Osteoblast (primary cell): ENCODE measurements at regions not wholly inside any gene's neighbourhood (a gene's known extent, or its start where the extent isn't known, plus 50 kb on each side); places are given as distances from the start of the nearest gene placed in this dataset.

Experiments used
- DNase-seq: peaks from one replicate; pipeline ENCODE4 v3.0.0; 2011; ENCODE audit warnings: low spot score, mixed read lengths; ENCODE audit not compliant: insufficient read length; ENCODE audit errors: missing footprints
- H2AFZ ChIP-seq: 2 replicates; pipeline ENCODE4 v1.6.0; 2011; ENCODE audit warnings: mild to moderate bottlenecking, low read length
- H3K27ac ChIP-seq: 2 replicates; pipeline ENCODE4 v1.5.1; 2011; ENCODE audit warnings: mild to moderate bottlenecking, low read depth, low read length, moderate library complexity
- H3K27me3 ChIP-seq: 2 replicates; pipeline ENCODE4 v1.6.0; 2012; ENCODE audit warnings: mild to moderate bottlenecking, control low read depth, inconsistent platforms, low read length, moderate library complexity; ENCODE audit not compliant: insufficient read depth
- H3K36me3 ChIP-seq: 2 replicates; pipeline ENCODE4 v1.5.1; 2011; ENCODE audit warnings: mild to moderate bottlenecking, low read length, control low read depth, moderate library complexity; ENCODE audit not compliant: insufficient read depth
- H3K4me1 ChIP-seq: 2 replicates; pipeline ENCODE4 v1.5.1; 2011; ENCODE audit warnings: mild to moderate bottlenecking, low read length, control low read depth, moderate library complexity; ENCODE audit not compliant: insufficient read depth
- H3K4me2 ChIP-seq: 2 replicates; pipeline ENCODE4 v1.6.0; 2011; ENCODE audit warnings: mild to moderate bottlenecking, low read length; ENCODE audit not compliant: insufficient read depth
- H3K4me3 ChIP-seq: fragments of 200-600 bp; sonication (generic); 3 replicates; pipeline ENCODE4 v1.5.1; 2012; ENCODE audit warnings: mild to moderate bottlenecking, low read length, inconsistent platforms; ENCODE audit not compliant: insufficient read depth
- H3K79me2 ChIP-seq: 2 replicates; pipeline ENCODE4 v1.6.0; 2012; ENCODE audit warnings: mild to moderate bottlenecking, low read length, control low read depth, inconsistent platforms; ENCODE audit not compliant: insufficient read depth
- H3K9me3 ChIP-seq: 2 replicates; pipeline ENCODE4 v1.5.1; 2011; ENCODE audit warnings: low read depth, low read length, control low read depth
- H4K20me1 ChIP-seq: 2 replicates; pipeline ENCODE4 v1.6.0; 2012; ENCODE audit warnings: mild to moderate bottlenecking, low read length, control low read depth; ENCODE audit not compliant: insufficient read depth
- TF ChIP-seq, protein P1 (sequence below): IDR thresholded peaks from 2 replicates; pipeline ENCODE4 v1.5.1; 2011; ENCODE audit warnings: mild to moderate bottlenecking, low read depth, low read length, moderate library complexity; ENCODE audit errors: extremely low read depth

DNA sequence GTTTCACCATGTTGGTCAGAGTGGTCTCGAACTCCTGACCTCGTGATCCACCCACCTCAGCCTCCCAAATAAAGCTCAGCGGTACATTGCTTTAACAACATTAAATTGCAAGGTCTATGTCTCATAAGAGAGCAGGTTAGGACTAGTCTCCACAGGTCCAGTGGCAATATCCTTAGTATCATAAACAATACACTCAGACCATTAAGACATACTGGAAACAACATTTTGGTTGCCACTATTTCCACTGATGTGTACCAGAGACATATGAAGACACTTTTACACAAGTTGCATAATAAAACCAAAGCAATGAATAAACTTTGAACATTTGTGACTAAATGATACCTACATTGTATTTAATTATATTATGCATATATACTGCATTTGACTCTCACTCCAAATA is 1130.0 kb downstream of the TSN start:
- no peaks in the 10 kb centered on the region for H3K4me1 ChIP-seq

GRCh38 chr2:122886479-122887145 is 1131.2 kb downstream of the TSN start:
- H3K27me3 ChIP-seq: no peaks in the 10 kb centered on the region
- H3K36me3 ChIP-seq: no peaks in the 10 kb centered on the region
- no peaks in the 10 kb centered on the region for H3K4me1 ChIP-seq
- H3K4me2 ChIP-seq: no peak overlapping the region
- TF ChIP-seq, protein P1, sequence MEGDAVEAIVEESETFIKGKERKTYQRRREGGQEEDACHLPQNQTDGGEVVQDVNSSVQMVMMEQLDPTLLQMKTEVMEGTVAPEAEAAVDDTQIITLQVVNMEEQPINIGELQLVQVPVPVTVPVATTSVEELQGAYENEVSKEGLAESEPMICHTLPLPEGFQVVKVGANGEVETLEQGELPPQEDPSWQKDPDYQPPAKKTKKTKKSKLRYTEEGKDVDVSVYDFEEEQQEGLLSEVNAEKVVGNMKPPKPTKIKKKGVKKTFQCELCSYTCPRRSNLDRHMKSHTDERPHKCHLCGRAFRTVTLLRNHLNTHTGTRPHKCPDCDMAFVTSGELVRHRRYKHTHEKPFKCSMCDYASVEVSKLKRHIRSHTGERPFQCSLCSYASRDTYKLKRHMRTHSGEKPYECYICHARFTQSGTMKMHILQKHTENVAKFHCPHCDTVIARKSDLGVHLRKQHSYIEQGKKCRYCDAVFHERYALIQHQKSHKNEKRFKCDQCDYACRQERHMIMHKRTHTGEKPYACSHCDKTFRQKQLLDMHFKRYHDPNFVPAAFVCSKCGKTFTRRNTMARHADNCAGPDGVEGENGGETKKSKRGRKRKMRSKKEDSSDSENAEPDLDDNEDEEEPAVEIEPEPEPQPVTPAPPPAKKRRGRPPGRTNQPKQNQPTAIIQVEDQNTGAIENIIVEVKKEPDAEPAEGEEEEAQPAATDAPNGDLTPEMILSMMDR: no peak
- DNase-seq: no peak
- H2AFZ ChIP-seq: no peak overlapping the region
- no peaks in the 10 kb centered on the region for H4K20me1 ChIP-seq
- no peaks in the 10 kb centered on the region for H3K9me3 ChIP-seq
- H3K79me2 ChIP-seq: no peaks in the 10 kb centered on the region
- H3K4me3 ChIP-seq: no peak overlapping the region
- no peak overlapping the region for H3K27ac ChIP-seq

More for the DNA sequence above, 1130.0 kb downstream of the TSN start:
- Histone ChIP-seq H2AFZ (no peak overlapping the region), H3K79me2 (no peaks in the 10 kb centered on the region), H3K9me3 (no peaks in the 10 kb centered on the region), H3K4me3 (no peak overlapping the region), H3K27ac (no peak overlapping the region), H3K36me3 (no peaks in the 10 kb centered on the region), H4K20me1 (no peaks in the 10 kb centered on the region), H3K27me3 (no peaks in the 10 kb centered on the region), H3K4me2 (no peak overlapping the region)
- TF ChIP-seq, protein P1: no peak
- no peak for DNase-seq

DNA sequence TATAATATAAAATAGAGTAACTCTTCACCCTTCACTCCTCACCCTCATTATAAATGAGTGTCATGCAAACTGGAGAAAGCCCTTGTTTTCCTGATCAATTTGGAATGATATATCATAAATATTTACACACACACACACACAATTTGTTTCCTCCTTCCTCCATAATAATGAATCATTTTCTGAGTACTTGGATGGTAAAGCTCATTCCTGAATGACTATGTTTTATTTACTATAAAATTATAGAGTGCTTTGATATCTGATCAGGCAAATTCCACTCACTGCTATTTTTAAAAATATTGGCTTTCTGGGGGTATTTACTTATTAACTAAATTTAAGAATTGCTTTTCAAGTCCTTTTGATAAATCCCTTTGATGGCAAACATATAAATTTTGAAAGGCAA is 1125.5 kb upstream of the CNTNAP5 start:
- no peak overlapping the region for H3K4me2 ChIP-seq
- no peak for DNase-seq

GRCh38 chr2:122905431-122905830 is 1119.7 kb upstream of the CNTNAP5 start:
- H3K79me2 ChIP-seq: no peaks in the 10 kb centered on the region
- no peaks in the 10 kb centered on the region for H3K27me3 ChIP-seq
- TF ChIP-seq, protein P1: no peak
- H2AFZ ChIP-seq: no peak overlapping the region
- no peak overlapping the region for H3K27ac ChIP-seq
- H3K36me3 ChIP-seq: no peaks in the 10 kb centered on the region
- DNase-seq: no peak
- no peaks in the 10 kb centered on the region for H3K9me3 ChIP-seq
- no peak overlapping the region for H3K4me2 ChIP-seq
- H3K4me1 ChIP-seq: no peaks in the 10 kb centered on the region
- H3K4me3 ChIP-seq: no peak overlapping the region
- H4K20me1 ChIP-seq: no peaks in the 10 kb centered on the region

More for the DNA sequence above, 1125.5 kb upstream of the CNTNAP5 start:
- Histone ChIP-seq H3K27ac (no peak overlapping the region), H3K4me1 (no peaks in the 10 kb centered on the region), H3K27me3 (no peaks in the 10 kb centered on the region), H2AFZ (no peak overlapping the region), H3K4me3 (no peak overlapping the region), H3K9me3 (peaks cover 5% of the 10 kb centered on the region), H3K79me2 (no peaks in the 10 kb centered on the region), H4K20me1 (no peaks in the 10 kb centered on the region), H3K36me3 (no peaks in the 10 kb centered on the region)
- TF ChIP-seq, protein P1: no peak
